RCC 7860 (cell line): ENCODE measurements at regions not wholly inside any gene's neighbourhood (a gene's known extent, or its start where the extent isn't known, plus 50 kb on each side); places are given as distances from the start of the nearest gene placed in this dataset.

Source experiments
- DNase-seq: peaks from one replicate; pipeline ENCODE4 v3.0.0-alpha.2; 2015; ENCODE audit warnings: low spot score
- FAIRE-seq: peaks from 2 replicates; lab custom pipeline; 2012; peaks lifted over from hg19 to GRCh38; lab: Jason Lieb, UNC

- FAIRE-seq, result no peak
- DNase-seq, result no peak
These were observed 331.0 kb upstream of the PCDH10 start for GRCh38 chr4:132818091-132818490.

GRCh38 chr4:132823419-132823818, 325.7 kb upstream of the PCDH10 start:
- FAIRE-seq (no peak), DNase-seq (no peak)

DNA sequence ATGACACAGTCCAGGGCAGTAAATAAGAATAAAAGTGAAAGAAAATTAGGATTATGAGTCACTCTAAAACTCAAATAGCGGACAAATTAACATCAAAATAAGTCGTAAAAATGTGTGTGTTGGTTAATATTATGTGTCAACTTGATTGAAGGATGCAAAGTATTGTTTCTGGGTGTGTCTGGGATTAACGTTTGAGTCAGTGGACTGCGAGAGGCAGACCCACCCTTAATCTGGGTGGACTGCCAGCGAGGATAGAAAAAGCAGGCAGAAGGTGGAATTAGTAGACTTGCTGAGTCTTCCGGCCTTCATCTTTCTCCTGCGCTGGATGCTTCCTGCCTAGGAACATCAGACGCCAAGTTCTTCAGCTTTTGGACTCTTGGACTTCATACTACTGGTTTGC, 324.3 kb upstream of the PCDH10 start:
- no peak for FAIRE-seq
- no peak for DNase-seq

DNA sequence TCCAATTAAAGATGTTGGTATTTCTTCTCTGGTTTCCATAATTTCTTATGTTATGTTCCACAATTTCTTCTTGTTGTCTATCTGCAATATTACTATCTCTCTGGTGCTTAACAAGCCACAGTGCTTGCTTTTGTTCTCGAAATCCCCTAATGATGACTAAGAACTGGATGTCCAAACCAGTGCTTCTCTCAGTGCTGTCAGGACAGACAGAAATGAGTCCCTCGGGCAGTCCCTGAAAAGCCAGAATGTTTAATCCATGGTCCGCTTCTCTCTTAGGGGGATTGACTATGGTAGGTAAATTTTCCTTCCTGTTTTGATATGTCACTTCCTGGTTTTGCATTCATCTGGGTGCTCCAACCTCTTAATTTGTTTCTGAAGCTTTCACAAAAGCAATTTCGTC, 321.6 kb upstream of the PCDH10 start:
- DNase-seq, result no peak
- no peak for FAIRE-seq

DNA sequence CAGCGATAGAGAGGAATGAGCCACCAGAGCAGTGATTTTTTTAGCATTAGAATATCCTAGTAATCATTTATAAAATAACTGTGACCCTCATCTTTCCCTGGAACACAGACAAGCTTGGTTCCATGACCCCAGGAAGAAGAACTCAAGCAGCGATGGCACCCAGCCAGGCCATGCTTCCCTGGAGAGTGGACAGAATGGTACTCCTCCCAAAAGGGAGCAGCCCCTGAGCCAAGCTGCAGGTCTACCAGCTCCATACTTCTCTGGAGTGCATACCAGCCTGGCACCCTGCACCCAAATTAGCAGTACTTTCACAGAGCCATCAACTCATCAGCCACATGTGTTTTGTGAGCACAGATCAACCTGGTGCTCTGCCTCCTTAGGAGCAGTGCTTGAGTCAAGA, 310.9 kb upstream of the PCDH10 start:
- FAIRE-seq (no peak), DNase-seq (no peak)

DNA sequence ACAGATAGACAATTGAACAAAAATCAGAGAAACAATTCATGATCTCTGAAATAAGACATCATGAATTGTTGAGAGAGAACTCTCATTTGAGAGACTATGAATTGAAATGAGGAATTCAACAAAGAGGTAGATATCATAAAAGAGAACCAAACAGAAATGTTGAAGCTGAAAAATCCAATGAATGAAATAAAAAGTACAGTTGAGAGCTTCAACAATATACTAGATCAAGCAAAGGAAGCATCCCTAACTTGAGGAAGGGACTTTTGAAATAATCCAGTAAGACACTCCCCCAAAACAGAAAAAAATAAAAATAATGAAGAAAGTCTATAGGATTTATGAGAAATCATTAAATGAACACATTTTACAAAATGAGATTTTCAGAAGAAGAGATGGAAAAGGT, 310.0 kb upstream of the PCDH10 start:
- no peak for DNase-seq
- no peak for FAIRE-seq

DNA sequence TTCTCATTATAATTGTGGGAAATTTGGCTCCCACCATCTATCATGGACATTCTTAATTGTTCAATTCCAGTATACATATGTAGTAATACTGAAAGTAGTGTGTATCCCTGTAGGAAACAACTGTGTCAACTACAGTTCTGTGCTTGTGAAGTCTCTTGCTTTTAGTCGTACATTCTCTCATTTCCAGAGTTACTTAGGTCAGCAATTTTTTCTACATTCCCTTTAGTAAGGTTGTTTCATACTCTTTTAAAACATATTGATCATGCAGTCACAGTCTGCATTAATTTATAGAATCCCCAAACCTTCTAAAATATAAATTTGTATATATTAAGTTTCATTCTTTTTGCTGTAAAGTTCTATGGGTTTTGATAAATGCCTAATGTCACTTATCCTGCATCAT, 289.2 kb upstream of the PCDH10 start:
- FAIRE-seq (no peak), DNase-seq (no peak)

GRCh38 chr4:132860976-132861375, 288.1 kb upstream of the PCDH10 start:
- DNase-seq (no peak), FAIRE-seq (no peak)

DNA sequence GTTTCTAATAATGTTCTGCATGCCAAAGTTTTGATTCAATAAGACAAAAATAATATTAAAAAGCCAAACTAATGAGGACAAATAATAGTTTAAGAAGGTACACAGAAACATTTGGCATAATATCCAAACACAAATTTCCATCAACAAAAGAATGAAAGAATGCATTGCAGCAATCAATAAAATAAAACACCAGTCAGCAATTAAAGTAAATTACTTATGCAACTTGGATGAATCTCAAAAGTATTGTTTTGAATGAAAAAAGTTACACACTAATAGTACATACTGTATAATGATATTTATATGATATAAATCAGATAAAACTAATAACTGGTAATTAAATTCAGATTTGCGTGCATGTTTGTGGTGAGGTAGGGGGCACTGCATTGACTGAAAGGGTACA, 285.5 kb upstream of the PCDH10 start:
- no peak for DNase-seq
- FAIRE-seq, result no peak

- DNase-seq (no peak), FAIRE-seq (no peak)
These were observed 283.6 kb upstream of the PCDH10 start for GRCh38 chr4:132865458-132865857.

- FAIRE-seq (no peak), DNase-seq (no peak)
These were observed 283.2 kb upstream of the PCDH10 start for GRCh38 chr4:132865922-132866321.

DNA sequence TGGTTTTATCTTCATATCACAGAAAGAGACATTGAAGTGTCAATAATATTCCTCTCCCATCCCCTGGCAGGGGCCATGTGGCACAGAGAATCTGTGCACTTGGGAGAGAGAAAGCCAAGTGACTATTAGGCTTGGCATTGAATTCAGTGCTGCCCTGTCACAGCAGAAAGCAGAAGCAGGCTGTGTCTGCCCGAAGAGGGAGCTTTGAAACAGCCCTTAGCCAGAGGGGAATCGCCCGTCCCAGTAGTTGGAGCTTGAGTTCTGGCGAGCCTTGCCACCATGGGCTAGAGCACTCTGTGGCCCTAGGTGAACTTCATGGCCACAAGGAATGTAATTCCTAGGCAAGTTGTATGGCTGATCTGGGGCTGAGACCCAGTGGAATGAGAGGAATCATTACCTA, 282.5 kb upstream of the PCDH10 start:
- no peak for FAIRE-seq

DNA sequence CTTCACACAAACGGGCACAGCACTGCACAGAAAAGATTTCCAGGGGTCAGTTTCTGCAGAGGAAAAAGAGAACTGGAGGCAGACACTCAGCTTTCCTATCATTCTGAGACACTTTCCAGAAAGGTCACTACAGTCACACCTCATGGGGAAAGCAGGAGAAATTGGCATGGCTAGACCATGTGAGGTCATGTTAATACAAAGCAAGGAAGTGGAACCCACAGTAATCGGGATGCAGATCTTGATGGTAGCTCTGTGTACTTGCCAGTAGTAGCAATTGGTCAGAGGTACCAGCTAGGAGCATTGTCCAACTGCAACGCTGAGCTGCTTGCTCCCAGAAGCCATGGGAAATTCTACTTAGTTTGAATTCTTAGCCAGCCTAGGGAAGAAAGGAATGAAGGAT, 255.3 kb upstream of the PCDH10 start:
- DNase-seq (no peak), FAIRE-seq (no peak)

More for the DNA sequence above, 282.5 kb upstream of the PCDH10 start:
- no peak for DNase-seq

DNA sequence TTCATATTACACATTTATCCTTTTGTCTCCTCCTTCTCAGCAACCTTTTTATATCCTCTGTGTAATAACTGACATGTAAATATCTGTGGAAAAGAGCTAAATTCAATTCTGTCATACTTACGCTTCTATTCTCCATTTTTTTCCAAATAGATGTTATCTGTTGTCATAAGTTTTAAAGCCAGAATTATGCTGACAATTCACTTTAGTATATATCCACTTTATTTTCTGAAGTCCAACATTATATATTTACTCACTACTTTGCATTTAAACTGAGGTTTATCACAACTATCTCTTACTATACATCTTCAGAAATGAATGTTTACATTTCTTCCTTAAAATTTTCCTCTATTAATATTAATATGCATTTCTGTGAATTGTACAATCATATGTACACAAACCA, 247.9 kb upstream of the PCDH10 start:
- no peak for DNase-seq
- FAIRE-seq, result no peak

DNA sequence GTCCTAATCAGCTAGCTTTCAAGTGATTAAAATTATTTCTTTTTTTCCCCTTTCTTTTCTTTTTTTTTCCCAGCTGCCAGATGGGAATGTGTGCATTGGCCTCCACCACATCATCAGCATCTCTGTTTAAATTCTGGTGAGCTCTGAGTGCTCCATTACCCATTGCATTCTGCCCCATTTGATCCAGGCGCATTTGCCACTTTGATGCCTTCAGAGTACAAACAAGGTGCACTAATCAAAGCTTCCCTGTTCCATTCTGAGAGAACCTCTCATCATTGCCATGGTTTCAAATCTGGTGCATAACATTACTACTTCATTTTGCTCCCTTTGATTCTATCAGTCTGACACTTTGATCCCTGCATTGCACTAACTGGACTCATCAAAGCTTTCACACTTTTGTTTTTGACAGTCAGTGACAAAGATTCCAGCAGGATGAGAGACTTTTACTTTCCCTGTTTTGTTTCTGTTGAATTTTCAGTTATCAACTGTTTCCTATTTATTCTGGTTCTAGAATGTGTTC, 238.8 kb upstream of the PCDH10 start:
- FAIRE-seq, result no peak
- no peak for DNase-seq

DNA sequence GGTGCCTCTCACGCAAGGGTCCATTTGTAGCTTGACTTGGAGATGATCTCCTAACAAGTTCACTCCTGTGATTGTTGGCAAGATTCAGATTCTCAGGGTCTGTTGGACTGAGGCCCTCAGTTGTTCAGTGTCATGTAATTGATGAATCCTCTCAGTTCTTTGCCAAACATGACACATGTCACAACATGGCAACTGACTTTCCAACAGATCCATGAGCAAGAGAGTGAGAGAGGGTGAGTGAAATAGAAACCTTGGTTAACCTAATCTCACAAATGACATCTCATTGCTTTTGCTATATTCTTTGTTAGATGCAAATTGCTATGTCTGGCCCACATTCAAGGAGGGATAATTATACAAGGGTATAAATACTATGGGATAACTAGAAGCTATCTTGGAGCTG, 231.0 kb upstream of the PCDH10 start:
- FAIRE-seq (no peak), DNase-seq (no peak)

DNA sequence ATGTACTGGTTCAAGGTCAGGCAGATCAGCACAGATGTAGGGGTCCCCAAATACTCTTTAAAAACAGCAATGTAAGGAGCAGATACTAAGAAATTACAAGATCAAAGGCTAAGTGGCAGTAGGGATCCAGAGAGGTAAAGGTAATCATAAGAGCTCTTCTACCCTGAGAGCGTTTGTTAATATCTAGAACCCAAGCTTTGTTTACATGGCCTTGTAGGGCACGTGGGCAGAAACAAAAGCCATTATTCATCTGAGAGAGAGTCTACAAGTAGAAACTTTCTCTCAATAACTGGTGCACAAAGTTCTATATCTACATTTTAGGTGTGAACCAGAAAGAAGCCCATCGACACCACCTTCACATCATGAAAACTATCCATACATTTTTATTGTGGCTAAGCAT, 225.6 kb upstream of the PCDH10 start:
- no peak for DNase-seq
- no peak for FAIRE-seq

GRCh38 chr4:132934911-132935310, 214.2 kb upstream of the PCDH10 start:
- no peak for DNase-seq
- no peak for FAIRE-seq

DNA sequence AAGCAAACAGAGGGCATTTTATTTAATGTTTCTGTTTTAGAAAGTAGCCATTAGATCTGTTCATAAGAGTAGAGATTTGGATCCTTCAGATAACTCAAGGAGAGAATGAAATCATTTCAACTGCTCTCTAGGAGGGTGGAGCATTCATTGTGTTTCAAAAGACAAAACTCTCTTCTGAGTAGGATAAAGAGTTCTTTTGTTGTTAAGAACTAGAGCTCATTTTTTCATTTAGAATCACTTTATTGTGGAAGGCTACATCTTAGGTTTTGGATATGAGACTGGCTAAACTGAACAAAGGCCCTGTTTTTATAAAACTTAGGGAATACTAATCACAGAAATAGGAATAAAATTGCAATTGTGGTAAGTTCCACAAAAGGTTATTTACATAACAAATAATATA, 193.9 kb upstream of the PCDH10 start:
- FAIRE-seq (no peak), DNase-seq (no peak)

DNA sequence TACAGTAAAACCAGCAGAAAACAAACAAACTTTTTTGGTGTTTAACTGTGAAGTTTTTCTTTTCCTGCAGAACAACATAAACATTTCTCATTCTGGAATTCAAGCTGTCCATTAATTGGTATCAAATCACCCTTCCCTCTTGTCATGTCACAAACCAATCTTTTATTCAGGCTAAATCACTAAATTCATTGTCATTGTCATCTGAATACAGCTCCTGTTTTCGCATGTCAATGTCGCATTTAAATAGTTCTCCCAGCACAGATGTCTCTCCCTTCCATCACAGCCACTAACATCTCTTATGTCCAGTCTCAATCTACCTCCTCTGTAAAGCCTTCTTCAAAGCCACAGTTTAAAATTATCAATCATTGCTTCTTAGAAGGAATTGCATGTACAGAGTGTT, 192.1 kb upstream of the PCDH10 start:
- DNase-seq (no peak), FAIRE-seq (no peak)

DNA sequence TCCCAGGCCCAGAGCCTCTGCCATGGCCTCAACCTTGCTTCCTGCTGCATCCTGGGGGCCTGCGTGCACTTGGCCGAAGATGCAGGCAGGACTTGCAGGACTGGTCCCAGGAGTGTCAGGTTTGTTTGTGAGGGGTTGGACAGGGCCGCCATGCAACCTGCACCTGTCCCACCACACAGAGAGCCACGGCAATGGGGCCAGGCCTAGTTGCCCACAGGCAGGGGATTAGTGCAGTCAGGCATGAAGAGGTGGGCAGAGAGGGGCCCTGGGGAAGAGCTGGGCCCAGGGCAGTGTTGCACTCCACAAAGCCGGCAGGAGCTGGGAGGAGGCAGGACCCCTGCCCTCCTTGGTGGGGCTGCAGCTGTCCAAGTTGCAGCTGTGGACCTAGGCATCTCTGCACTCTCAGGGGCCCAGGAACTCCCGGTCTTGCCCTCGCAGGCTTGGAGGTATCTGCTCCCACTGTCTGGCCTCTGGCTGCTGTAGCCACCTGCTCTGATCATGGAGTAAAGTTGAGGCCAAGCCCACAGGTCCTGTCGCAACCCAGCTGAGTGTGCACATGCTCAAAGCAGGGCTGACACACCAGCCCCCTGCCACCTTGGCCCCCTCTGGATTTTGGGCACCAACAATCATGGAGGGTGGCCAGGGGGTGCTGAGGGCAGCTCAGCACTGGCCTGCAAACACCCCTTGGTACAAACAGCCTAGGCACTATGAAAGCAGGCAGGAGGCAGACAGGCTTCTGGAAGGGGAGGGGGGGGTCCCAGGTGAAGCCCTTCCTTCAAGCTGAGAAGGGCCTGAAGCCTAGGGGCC, 190.4 kb upstream of the PCDH10 start:
- DNase-seq, result no peak
- no peak for FAIRE-seq

DNA sequence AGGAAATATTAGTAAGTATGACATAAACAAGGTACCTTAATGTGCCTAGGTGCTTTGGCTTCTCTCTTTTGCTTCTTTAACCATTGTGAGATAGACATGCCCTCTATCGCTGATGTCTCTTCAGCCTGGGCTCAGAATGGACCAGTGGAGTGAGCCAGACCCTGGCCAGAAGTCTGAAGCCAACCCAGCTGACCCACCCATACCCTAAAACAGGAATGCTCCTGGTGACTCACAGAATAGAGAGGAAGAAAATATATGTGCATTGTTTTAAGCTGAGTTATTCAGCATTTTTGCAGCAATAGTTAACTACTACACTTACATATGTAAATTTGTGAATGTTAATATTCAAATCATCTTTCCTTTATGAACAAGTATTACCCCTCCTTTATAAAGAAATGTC, 167.5 kb upstream of the PCDH10 start:
- FAIRE-seq (no peak), DNase-seq (no peak)

DNA sequence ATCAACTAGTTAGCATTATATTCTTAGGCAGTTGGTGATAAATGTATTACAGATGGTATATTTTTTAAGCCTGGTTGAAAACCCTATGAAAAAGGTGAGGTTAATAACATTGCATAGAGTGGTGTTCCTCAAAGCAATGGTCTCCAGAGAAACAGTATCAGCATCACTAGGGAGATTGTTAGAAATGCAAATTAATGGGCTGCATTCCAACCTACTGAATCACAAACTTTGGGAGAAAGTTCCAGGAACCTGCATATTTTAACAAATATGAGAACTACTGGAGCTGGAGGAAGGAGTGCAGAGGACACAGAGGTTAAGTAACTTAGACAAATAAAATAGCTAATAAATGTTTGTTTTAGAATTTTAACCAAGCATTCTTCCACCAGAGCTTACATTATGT, 166.9 kb upstream of the PCDH10 start:
- FAIRE-seq, result no peak

More for the DNA sequence above, 166.9 kb upstream of the PCDH10 start:
- DNase-seq, result no peak
